Neural cell (in vitro differentiated cells): ENCODE measurements at regions not wholly inside any gene's neighbourhood (a gene's known extent, or its start where the extent isn't known, plus 50 kb on each side); places are given as distances from the start of the nearest gene placed in this dataset.

Experiments used
- H2AFZ ChIP-seq: fragments of 200-600, 300-800 bp; sonication (generic), shearing (Covaris generic); 2 replicates; pipeline ENCODE4 v1.6.0; 2014; ENCODE audit warnings: low read depth, mild to moderate bottlenecking, antibody characterized with exemption, low read length, moderate library complexity
- H3F3A ChIP-seq: fragments of 200-600 bp; shearing (Covaris generic); 2 replicates; pipeline ENCODE4 v1.6.1; 2016; ENCODE audit warnings: mild to moderate bottlenecking, moderate library complexity, mixed read lengths, antibody characterized with exemption, low read length; ENCODE audit not compliant: insufficient read depth, poor library complexity, severe bottlenecking
- H3K27ac ChIP-seq: fragments of 200-600, 300-800 bp; sonication (generic), shearing (Covaris generic); 2 replicates; pipeline ENCODE4 v1.5.1; 2014; ENCODE audit warnings: mild to moderate bottlenecking, low read length, moderate library complexity
- H3K27me3 ChIP-seq: fragments of 300-800, 200-600 bp; sonication (generic), shearing (Covaris generic); 2 replicates; pipeline ENCODE4 v1.6.0; 2014; ENCODE audit warnings: mild to moderate bottlenecking, low read depth, low read length, moderate library complexity; ENCODE audit not compliant: insufficient read depth
- H3K36me3 ChIP-seq: fragments of 300-800, 200-600 bp; sonication (generic), shearing (Covaris generic); 2 replicates; pipeline ENCODE4 v1.5.1; 2014; ENCODE audit warnings: mild to moderate bottlenecking, antibody characterized with exemption, low read length, moderate library complexity; ENCODE audit not compliant: insufficient read depth
- H3K4me2 ChIP-seq: fragments of 300-800, 200-600 bp; sonication (generic), shearing (Covaris generic); 2 replicates; pipeline ENCODE4 v1.6.0; 2014; ENCODE audit warnings: mild to moderate bottlenecking, low read length
- H3K4me3 ChIP-seq: fragments of 300-800, 200-600 bp; sonication (generic), shearing (Covaris generic); 2 replicates; pipeline ENCODE4 v1.5.1; 2014; ENCODE audit warnings: mild to moderate bottlenecking, low read length, moderate library complexity
- H3K79me2 ChIP-seq: fragments of 200-600 bp; shearing (Covaris generic); replicated peaks from 2 replicates; pipeline ENCODE4 v1.6.0; 2014; ENCODE audit warnings: mild to moderate bottlenecking, low read length, moderate library complexity; ENCODE audit not compliant: insufficient read depth
- H3K9ac ChIP-seq: fragments of 300-800, 200-600 bp; sonication (generic), shearing (Covaris generic); 2 replicates; pipeline ENCODE4 v1.6.1; 2016; ENCODE audit warnings: mild to moderate bottlenecking, low read length, mixed read lengths
- H3K9me2 ChIP-seq: fragments of 200-600 bp; shearing (Covaris generic); 2 replicates; pipeline ENCODE4 v1.6.1; 2016; ENCODE audit warnings: mild to moderate bottlenecking, low read length, mixed read lengths; ENCODE audit not compliant: insufficient read depth
- H3K9me3 ChIP-seq: fragments of 200-600, 300-800 bp; sonication (generic), shearing (Covaris generic); 2 replicates; pipeline ENCODE4 v1.6.1; 2016; ENCODE audit warnings: mild to moderate bottlenecking, mixed run types, low read length, moderate library complexity, mixed read lengths
- H4K20me1 ChIP-seq: fragments of 200-600 bp; shearing (Covaris generic); 2 replicates; pipeline ENCODE4 v1.6.1; 2016; ENCODE audit warnings: mild to moderate bottlenecking, mixed run types; ENCODE audit not compliant: insufficient read depth
- EP300 ChIP-seq: fragments of 450-650 bp; conservative IDR thresholded peaks from 2 replicates; pipeline ENCODE4 v1.6.1; 2014; ENCODE audit warnings: antibody characterized with exemption, mild to moderate bottlenecking, moderate library complexity; ENCODE audit not compliant: poor library complexity, severe bottlenecking
- EZH2 ChIP-seq: fragments of 200-600, 300-800 bp; shearing (Covaris generic), sonication (generic); IDR thresholded peaks from 2 replicates; pipeline ENCODE4 v1.6.1; 2014; ENCODE audit warnings: antibody characterized with exemption, low read length, borderline replicate concordance, mild to moderate bottlenecking; ENCODE audit not compliant: insufficient read depth, poor library complexity, severe bottlenecking
- MXI1 ChIP-seq: fragments of 450-650 bp; conservative IDR thresholded peaks from 2 replicates; pipeline ENCODE4 v1.6.1; 2014; ENCODE audit warnings: antibody characterized with exemption, mild to moderate bottlenecking; ENCODE audit not compliant: poor library complexity, severe bottlenecking
- POLR2AphosphoS5 ChIP-seq: IDR thresholded peaks from 2 replicates; pipeline ENCODE4 v1.6.1; 2012
- RAD21 ChIP-seq: fragments of 450-650 bp; conservative IDR thresholded peaks from 2 replicates; pipeline ENCODE4 v1.6.1; 2014; ENCODE audit warnings: antibody characterized with exemption, mild to moderate bottlenecking, moderate library complexity
- SMC3 ChIP-seq: fragments of 450-650 bp; conservative IDR thresholded peaks from 2 replicates; pipeline ENCODE4 v1.6.1; 2014; ENCODE audit warnings: antibody characterized with exemption, mild to moderate bottlenecking, moderate library complexity; ENCODE audit not compliant: poor library complexity
- TAF1 ChIP-seq: IDR thresholded peaks from 2 replicates; pipeline ENCODE4 v1.6.1; 2012; ENCODE audit warnings: low read depth
- TF ChIP-seq, protein P1 (sequence below): IDR thresholded peaks from 2 replicates; pipeline ENCODE4 v1.6.1; 2012; ENCODE audit warnings: borderline replicate concordance
- TF ChIP-seq, protein P2 (sequence below): fragments of 450-650 bp; IDR thresholded peaks from 2 replicates; pipeline ENCODE4 v1.5.1; 2014; ENCODE audit warnings: antibody characterized with exemption, mild to moderate bottlenecking, moderate library complexity; ENCODE audit not compliant: poor library complexity, severe bottlenecking

DNA sequence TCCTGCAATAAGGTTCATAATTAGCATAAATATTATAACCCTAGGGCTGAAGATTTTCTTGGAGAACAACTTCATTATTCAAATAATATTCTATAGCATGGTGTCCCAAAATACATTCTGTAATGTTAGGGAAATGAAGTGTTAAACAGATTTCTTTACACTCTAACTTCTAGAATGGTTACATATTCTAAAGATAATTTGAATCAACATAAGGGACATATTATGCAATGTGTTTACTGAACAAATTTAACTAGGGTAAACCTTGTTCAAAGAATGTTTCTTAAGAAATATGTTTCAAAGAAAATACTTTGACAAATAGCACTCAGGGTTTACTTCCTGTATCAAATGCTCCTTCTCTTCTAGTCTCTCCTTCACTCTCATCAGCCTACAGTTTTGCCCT, 281.6 kb downstream of the SLC6A15 start:
- H3K27ac ChIP-seq: no peak overlapping the region
- H3K4me2 ChIP-seq: no peak overlapping the region
- H3K36me3 ChIP-seq: no peaks in the 10 kb centered on the region
- H3K9me3 ChIP-seq: no peaks in the 10 kb centered on the region
- no peaks in the 10 kb centered on the region for H3K9me2 ChIP-seq
- H2AFZ ChIP-seq: no peak overlapping the region
- H3K4me3 ChIP-seq: no peak overlapping the region
- H4K20me1 ChIP-seq: no peaks in the 10 kb centered on the region
- TF ChIP-seq RAD21 (no peak), EP300 (no peak), EZH2 (no peak), MXI1 (no peak), POLR2AphosphoS5 (no peak), TAF1 (no peak), SMC3 (no peak)
- TF ChIP-seq, protein P1, sequence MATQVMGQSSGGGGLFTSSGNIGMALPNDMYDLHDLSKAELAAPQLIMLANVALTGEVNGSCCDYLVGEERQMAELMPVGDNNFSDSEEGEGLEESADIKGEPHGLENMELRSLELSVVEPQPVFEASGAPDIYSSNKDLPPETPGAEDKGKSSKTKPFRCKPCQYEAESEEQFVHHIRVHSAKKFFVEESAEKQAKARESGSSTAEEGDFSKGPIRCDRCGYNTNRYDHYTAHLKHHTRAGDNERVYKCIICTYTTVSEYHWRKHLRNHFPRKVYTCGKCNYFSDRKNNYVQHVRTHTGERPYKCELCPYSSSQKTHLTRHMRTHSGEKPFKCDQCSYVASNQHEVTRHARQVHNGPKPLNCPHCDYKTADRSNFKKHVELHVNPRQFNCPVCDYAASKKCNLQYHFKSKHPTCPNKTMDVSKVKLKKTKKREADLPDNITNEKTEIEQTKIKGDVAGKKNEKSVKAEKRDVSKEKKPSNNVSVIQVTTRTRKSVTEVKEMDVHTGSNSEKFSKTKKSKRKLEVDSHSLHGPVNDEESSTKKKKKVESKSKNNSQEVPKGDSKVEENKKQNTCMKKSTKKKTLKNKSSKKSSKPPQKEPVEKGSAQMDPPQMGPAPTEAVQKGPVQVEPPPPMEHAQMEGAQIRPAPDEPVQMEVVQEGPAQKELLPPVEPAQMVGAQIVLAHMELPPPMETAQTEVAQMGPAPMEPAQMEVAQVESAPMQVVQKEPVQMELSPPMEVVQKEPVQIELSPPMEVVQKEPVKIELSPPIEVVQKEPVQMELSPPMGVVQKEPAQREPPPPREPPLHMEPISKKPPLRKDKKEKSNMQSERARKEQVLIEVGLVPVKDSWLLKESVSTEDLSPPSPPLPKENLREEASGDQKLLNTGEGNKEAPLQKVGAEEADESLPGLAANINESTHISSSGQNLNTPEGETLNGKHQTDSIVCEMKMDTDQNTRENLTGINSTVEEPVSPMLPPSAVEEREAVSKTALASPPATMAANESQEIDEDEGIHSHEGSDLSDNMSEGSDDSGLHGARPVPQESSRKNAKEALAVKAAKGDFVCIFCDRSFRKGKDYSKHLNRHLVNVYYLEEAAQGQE: no peak
- TF ChIP-seq, protein P2, sequence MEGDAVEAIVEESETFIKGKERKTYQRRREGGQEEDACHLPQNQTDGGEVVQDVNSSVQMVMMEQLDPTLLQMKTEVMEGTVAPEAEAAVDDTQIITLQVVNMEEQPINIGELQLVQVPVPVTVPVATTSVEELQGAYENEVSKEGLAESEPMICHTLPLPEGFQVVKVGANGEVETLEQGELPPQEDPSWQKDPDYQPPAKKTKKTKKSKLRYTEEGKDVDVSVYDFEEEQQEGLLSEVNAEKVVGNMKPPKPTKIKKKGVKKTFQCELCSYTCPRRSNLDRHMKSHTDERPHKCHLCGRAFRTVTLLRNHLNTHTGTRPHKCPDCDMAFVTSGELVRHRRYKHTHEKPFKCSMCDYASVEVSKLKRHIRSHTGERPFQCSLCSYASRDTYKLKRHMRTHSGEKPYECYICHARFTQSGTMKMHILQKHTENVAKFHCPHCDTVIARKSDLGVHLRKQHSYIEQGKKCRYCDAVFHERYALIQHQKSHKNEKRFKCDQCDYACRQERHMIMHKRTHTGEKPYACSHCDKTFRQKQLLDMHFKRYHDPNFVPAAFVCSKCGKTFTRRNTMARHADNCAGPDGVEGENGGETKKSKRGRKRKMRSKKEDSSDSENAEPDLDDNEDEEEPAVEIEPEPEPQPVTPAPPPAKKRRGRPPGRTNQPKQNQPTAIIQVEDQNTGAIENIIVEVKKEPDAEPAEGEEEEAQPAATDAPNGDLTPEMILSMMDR: no peak
- H3F3A ChIP-seq: no peaks in the 10 kb centered on the region
- H3K27me3 ChIP-seq: no peaks in the 10 kb centered on the region
- no peaks in the 10 kb centered on the region for H3K79me2 ChIP-seq
- H3K9ac ChIP-seq: no peak overlapping the region

DNA sequence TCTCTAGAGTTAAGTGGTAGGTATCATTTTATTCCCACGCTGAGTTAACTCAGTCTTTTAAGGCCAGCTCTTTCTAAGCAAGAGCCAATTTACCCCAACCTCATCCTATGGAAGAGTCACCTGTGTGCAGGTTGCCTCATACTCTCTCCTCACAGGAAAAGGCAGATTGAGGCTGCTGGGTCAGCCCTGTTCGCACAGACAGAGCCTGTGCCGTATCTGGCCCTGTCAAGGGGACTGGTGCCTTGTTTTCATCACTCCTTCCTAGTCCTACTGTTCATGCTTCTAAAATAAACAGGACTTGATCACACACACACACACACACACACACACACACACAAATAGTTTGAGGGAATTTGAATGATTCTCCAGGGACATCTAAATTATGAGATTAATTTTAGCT, 285.0 kb downstream of the SLC6A15 start:
- no peaks in the 10 kb centered on the region for H3F3A ChIP-seq
- H2AFZ ChIP-seq: no peak overlapping the region
- TF ChIP-seq EZH2 (no peak), EP300 (no peak), TAF1 (no peak), MXI1 (no peak), POLR2AphosphoS5 (no peak), SMC3 (no peak), RAD21 (no peak)
- TF ChIP-seq, protein P1: no peak
- TF ChIP-seq, protein P2: no peak

More for the DNA sequence above, 285.0 kb downstream of the SLC6A15 start:
- Histone ChIP-seq H3K79me2 (no peaks in the 10 kb centered on the region), H3K4me2 (no peak overlapping the region), H4K20me1 (no peaks in the 10 kb centered on the region), H3K27me3 (no peaks in the 10 kb centered on the region), H3K9ac (no peak overlapping the region), H3K9me2 (no peaks in the 10 kb centered on the region), H3K9me3 (no peaks in the 10 kb centered on the region), H3K36me3 (no peaks in the 10 kb centered on the region), H3K4me3 (no peak overlapping the region), H3K27ac (no peak overlapping the region)
